NT2/D1 (cell line): ENCODE measurements at regions not wholly inside any gene's neighbourhood (a gene's known extent, or its start where the extent isn't known, plus 50 kb on each side); places are given as distances from the start of the nearest gene placed in this dataset.

Experiments used
- SUZ12 ChIP-seq: IDR thresholded peaks from 2 replicates; pipeline ENCODE4 v1.6.1; 2011; ENCODE audit not compliant: insufficient read length, insufficient read depth; ENCODE audit errors: extremely low read depth
- ZNF274 ChIP-seq: IDR thresholded peaks from 2 replicates; pipeline ENCODE4 v1.6.1; 2011; ENCODE audit warnings: mild to moderate bottlenecking, low read depth, low read length

DNA sequence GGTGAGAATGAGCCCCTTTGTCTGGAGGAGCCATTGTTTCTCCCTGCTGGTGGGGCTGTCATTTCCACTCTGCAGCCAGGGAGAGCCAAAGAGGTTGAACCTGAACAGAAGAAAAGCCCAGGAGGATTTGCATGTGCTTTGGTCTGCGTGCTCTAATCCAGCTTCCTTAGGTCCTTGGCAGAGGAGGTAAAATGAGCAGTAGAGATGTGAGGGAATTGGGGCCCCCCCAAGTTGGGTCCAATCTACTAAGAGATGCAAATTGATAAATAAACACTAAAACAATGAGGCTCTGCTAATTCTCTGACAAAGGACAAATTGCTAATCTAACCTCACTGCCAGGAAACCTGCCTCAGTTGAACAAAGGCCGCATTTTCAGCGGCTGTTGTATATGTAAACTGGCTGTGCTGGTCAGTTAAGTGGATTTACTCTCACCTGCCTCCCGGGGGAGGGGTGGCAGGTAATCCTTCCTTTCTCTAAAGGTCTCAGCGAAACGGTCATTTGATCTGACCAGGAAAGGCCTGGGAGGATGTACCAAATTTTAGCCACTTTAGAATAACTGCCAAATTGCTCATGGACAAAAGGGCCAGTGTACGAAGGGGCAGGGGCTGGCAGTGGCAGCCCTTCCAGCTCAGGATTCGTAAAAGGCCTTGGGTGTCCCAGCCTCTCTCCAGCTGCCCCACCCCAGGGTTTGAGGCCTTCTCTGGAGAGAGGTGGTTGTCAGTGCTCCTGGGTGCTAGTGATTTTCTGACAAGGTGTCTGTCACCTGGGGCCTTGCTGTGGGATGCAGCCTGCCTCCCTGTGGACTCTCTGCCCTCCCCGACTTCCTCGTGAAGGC is 193.6 kb downstream of the MIB1 start:
- no peak for TF ChIP-seq SUZ12
- no peak for TF ChIP-seq ZNF274
